Right lobe of liver (tissue), 4 donors: ENCODE measurements at regions not wholly inside any gene's neighbourhood (a gene's known extent, or its start where the extent isn't known, plus 50 kb on each side); places are given as distances from the start of the nearest gene placed in this dataset.

Experiments
- POLR2A ChIP-seq: fragments of 450-650 bp; IDR thresholded peaks from one replicate; pipeline ENCODE4 v1.6.1; 2017; ENCODE audit warnings: antibody characterized with exemption, mild to moderate bottlenecking
- TF ChIP-seq, protein P1 (sequence below), 4 donors: fragments of 200-600 bp in 3 of 4; fragments of 450-650 bp in 1 of 4; IDR thresholded peaks; one replicate each; pipeline versions ENCODE4 v1.5.1 to v1.8.0; 2016 to 2022; ENCODE audit warnings: antibody characterized with exemption in 4 of 4, mild to moderate bottlenecking in 2 of 4
- donor health status: DM: no; HTN: no; CAD: no.
- donor health status: DM: no; HTN: no; CAD: no.
- donor health status: DM: no; HTN: yes; CAD: no.

DNA sequence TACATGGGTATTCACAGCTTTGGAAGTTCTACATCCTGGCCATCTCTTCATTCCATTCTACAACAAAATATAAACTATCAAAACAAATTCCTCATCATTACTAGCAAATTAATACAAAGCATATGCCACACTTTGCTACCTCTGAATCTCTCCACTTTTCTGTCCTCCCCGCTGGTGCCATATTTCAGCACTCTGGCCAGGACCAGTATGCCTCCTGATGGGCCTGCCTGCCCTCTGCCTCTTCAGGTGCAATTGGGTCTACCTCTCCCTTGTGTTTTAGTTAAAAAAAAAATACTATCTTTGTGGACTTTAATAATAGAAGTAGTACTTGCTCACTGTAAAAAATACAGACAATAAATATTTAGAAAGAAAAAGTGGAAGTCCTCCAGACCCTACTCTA, 448.8 kb downstream of the WDR72 start:
- TF ChIP-seq, protein P1, sequence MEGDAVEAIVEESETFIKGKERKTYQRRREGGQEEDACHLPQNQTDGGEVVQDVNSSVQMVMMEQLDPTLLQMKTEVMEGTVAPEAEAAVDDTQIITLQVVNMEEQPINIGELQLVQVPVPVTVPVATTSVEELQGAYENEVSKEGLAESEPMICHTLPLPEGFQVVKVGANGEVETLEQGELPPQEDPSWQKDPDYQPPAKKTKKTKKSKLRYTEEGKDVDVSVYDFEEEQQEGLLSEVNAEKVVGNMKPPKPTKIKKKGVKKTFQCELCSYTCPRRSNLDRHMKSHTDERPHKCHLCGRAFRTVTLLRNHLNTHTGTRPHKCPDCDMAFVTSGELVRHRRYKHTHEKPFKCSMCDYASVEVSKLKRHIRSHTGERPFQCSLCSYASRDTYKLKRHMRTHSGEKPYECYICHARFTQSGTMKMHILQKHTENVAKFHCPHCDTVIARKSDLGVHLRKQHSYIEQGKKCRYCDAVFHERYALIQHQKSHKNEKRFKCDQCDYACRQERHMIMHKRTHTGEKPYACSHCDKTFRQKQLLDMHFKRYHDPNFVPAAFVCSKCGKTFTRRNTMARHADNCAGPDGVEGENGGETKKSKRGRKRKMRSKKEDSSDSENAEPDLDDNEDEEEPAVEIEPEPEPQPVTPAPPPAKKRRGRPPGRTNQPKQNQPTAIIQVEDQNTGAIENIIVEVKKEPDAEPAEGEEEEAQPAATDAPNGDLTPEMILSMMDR (IDR thresholded peaks at IDR 0.05) = no peak
- no peak for TF ChIP-seq POLR2A
